HK-2 (cell line): ENCODE measurements at regions not wholly inside any gene's neighbourhood (a gene's known extent, or its start where the extent isn't known, plus 50 kb on each side); places are given as distances from the start of the nearest gene placed in this dataset.
"Not testable (repeated sequence)": the region's sequence is repeated elsewhere in the genome, so short reads cannot be mapped to it uniquely, and the experiment has no call there.

Source experiments
- DNase-seq: peaks from one replicate; pipeline ENCODE4 v3.0.0-alpha.2; 2018; ENCODE audit not compliant: unreplicated experiment

GRCh38 chr4:133594390-133595207, 445.5 kb downstream of the PCDH10 start:
- DNase-seq: no peak

- no peak for DNase-seq
These were observed 444.7 kb downstream of the PCDH10 start for GRCh38 chr4:133593764-133594163.

GRCh38 chr4:133592591-133592990, 443.5 kb downstream of the PCDH10 start:
- no peak for DNase-seq

- no peak for DNase-seq
These were observed 443.0 kb downstream of the PCDH10 start for GRCh38 chr4:133592106-133592505.

- no peak for DNase-seq
These were observed 439.2 kb downstream of the PCDH10 start for GRCh38 chr4:133588306-133588705.

GRCh38 chr4:133585323-133585722, 436.2 kb downstream of the PCDH10 start:
- DNase-seq: no peak

GRCh38 chr4:133584714-133585113, 435.6 kb downstream of the PCDH10 start:
- DNase-seq: no peak

GRCh38 chr4:133581996-133582619, 433.0 kb downstream of the PCDH10 start:
- no peak for DNase-seq

- no peak for DNase-seq
These were observed 425.2 kb downstream of the PCDH10 start for GRCh38 chr4:133574248-133574647.

- DNase-seq: no peak
These were observed 416.3 kb downstream of the PCDH10 start for GRCh38 chr4:133565379-133565778.

GRCh38 chr4:133559987-133560386, 410.9 kb downstream of the PCDH10 start:
- no peak for DNase-seq

GRCh38 chr4:133555671-133556070, 406.6 kb downstream of the PCDH10 start:
- DNase-seq: no peak

GRCh38 chr4:133550436-133550835, 401.3 kb downstream of the PCDH10 start:
- no peak for DNase-seq

GRCh38 chr4:133544097-133544496, 395.0 kb downstream of the PCDH10 start:
- no peak for DNase-seq

GRCh38 chr4:133537780-133538281, 388.7 kb downstream of the PCDH10 start:
- DNase-seq: no peak

- not testable (repeated sequence) for DNase-seq
These were observed 385.1 kb downstream of the PCDH10 start for GRCh38 chr4:133534224-133534623.

GRCh38 chr4:133524369-133524768, 375.3 kb downstream of the PCDH10 start:
- no peak for DNase-seq

GRCh38 chr4:133513901-133514300, 364.8 kb downstream of the PCDH10 start:
- DNase-seq: no peak

- DNase-seq: no peak
These were observed 349.1 kb downstream of the PCDH10 start for GRCh38 chr4:133498149-133498548.

GRCh38 chr4:133493776-133494175, 344.7 kb downstream of the PCDH10 start:
- no peak for DNase-seq

- DNase-seq: no peak
These were observed 344.1 kb downstream of the PCDH10 start for GRCh38 chr4:133493241-133493640.

GRCh38 chr4:133484287-133484686, 335.2 kb downstream of the PCDH10 start:
- no peak for DNase-seq

- no peak for DNase-seq
These were observed 334.6 kb downstream of the PCDH10 start for GRCh38 chr4:133483600-133484246.
